ENCODE measurements at regions not wholly inside any gene's neighbourhood (a gene's known extent, or its start where the extent isn't known, plus 50 kb on each side); places are given as distances from the start of the nearest gene placed in this dataset.

GRCh38 chr16:55217392-55217791, 106.6 kb upstream of the IRX6 start:
- no peak for DNase-seq (ENCODE audit: low read depth in 2 of 2)

- no peak for DNase-seq (ENCODE audit: low read depth in 2 of 2)
These were observed 102.2 kb upstream of the IRX6 start for GRCh38 chr16:55221836-55222235.

GRCh38 chr16:55222486-55222885, 101.5 kb upstream of the IRX6 start:
- DNase-seq (ENCODE audit: low read depth in 2 of 2), result no peak

GRCh38 chr16:55225972-55226542, 97.9 kb upstream of the IRX6 start:
- DNase-seq (ENCODE audit: low read depth in 2 of 2), result no peak

- DNase-seq (ENCODE audit: low read depth in 2 of 2), result no peak
These were observed 91.2 kb upstream of the IRX6 start for GRCh38 chr16:55232822-55233221.

GRCh38 chr16:55233464-55233863, 90.5 kb upstream of the IRX6 start:
- DNase-seq (ENCODE audit: low read depth in 2 of 2), result no peak

GRCh38 chr16:55236655-55237054, 87.3 kb upstream of the IRX6 start:
- DNase-seq (ENCODE audit: low read depth in 2 of 2), result no peak

- no peak for DNase-seq (ENCODE audit: low read depth in 2 of 2)
These were observed 84.3 kb upstream of the IRX6 start for GRCh38 chr16:55239723-55240122.

- DNase-seq (ENCODE audit: low read depth in 2 of 2), result no peak
These were observed 83.1 kb upstream of the IRX6 start for GRCh38 chr16:55240888-55241287.

GRCh38 chr16:55242667-55243066, 81.3 kb upstream of the IRX6 start:
- DNase-seq (ENCODE audit: low read depth in 2 of 2), result no peak

- no peak for DNase-seq (ENCODE audit: low read depth in 2 of 2)
These were observed 75.9 kb upstream of the IRX6 start for GRCh38 chr16:55248058-55248457.

GRCh38 chr16:55248494-55248893, 75.5 kb upstream of the IRX6 start:
- DNase-seq (ENCODE audit: low read depth in 2 of 2), result no peak

- DNase-seq (ENCODE audit: low read depth in 2 of 2), result no peak
These were observed 74.6 kb upstream of the IRX6 start for GRCh38 chr16:55249361-55249760.

- no peak for DNase-seq (ENCODE audit: low read depth in 2 of 2)
These were observed 74.1 kb upstream of the IRX6 start for GRCh38 chr16:55249936-55250335.

- no peak for DNase-seq (ENCODE audit: low read depth in 2 of 2)
These were observed 73.3 kb upstream of the IRX6 start for GRCh38 chr16:55250701-55251100.

GRCh38 chr16:55251151-55251550, 72.9 kb upstream of the IRX6 start:
- no peak for DNase-seq (ENCODE audit: low read depth in 2 of 2)

- DNase-seq (ENCODE audit: low read depth in 2 of 2), result no peak
These were observed 71.4 kb upstream of the IRX6 start for GRCh38 chr16:55252577-55252976.

GRCh38 chr16:55253987-55254386, 70.0 kb upstream of the IRX6 start:
- DNase-seq (ENCODE audit: low read depth in 2 of 2), result no peak

- no peak for DNase-seq (ENCODE audit: low read depth in 2 of 2)
These were observed 68.2 kb upstream of the IRX6 start for GRCh38 chr16:55255733-55256282.

- DNase-seq (ENCODE audit: low read depth in 2 of 2), result no peak
These were observed 67.5 kb upstream of the IRX6 start for GRCh38 chr16:55256412-55257016.

- peak; percentile 26 to 48 for DNase-seq (ENCODE audit: low read depth in 2 of 2)
These were observed 65.9 kb upstream of the IRX6 start for GRCh38 chr16:55257966-55258613.

- DNase-seq (ENCODE audit: low read depth in 2 of 2), result no peak
These were observed 62.7 kb upstream of the IRX6 start for GRCh38 chr16:55261301-55261700.
